SHP77 treated with DMSO at 0.1 percent for 48 hours (cell line): ENCODE measurements at regions not wholly inside any gene's neighbourhood (a gene's known extent, or its start where the extent isn't known, plus 50 kb on each side); places are given as distances from the start of the nearest gene placed in this dataset.

Source experiments
- DNase-seq: peaks from one replicate; lab custom pipeline; 2025; lab: John Stamatoyannopoulos, UW

GRCh38 chr2:16154501-16155280, 214.3 kb downstream of the MYCN start:
- no peak for DNase-seq

GRCh38 chr2:16154061-16154460, 213.7 kb downstream of the MYCN start:
- no peak for DNase-seq

- DNase-seq: no peak
These were observed 213.3 kb downstream of the MYCN start for GRCh38 chr2:16153754-16154035.

- DNase-seq: no peak
These were observed 212.8 kb downstream of the MYCN start for GRCh38 chr2:16152928-16153753.

GRCh38 chr2:16152071-16152927, 211.9 kb downstream of the MYCN start:
- no peak for DNase-seq

GRCh38 chr2:16151651-16152050, 211.3 kb downstream of the MYCN start:
- no peak for DNase-seq

GRCh38 chr2:16151281-16151570, 210.9 kb downstream of the MYCN start:
- DNase-seq: no peak

- no peak for DNase-seq
These were observed 210.3 kb downstream of the MYCN start for GRCh38 chr2:16150456-16151280.

GRCh38 chr2:16149349-16150243, 209.2 kb downstream of the MYCN start:
- no peak for DNase-seq

GRCh38 chr2:16148632-16149348, 208.4 kb downstream of the MYCN start:
- DNase-seq: no peak

- no peak for DNase-seq
These were observed 202.3 kb downstream of the MYCN start for GRCh38 chr2:16142383-16143361.

- DNase-seq: no peak
These were observed 201.2 kb downstream of the MYCN start for GRCh38 chr2:16141641-16141921.

- DNase-seq: no peak
These were observed 200.7 kb downstream of the MYCN start for GRCh38 chr2:16140771-16141640.

GRCh38 chr2:16139663-16140615, 199.6 kb downstream of the MYCN start:
- DNase-seq: no peak

- DNase-seq: no peak
These were observed 198.7 kb downstream of the MYCN start for GRCh38 chr2:16138811-16139662.
